Osteoblast (primary cell): ENCODE measurements at regions not wholly inside any gene's neighbourhood (a gene's known extent, or its start where the extent isn't known, plus 50 kb on each side); places are given as distances from the start of the nearest gene placed in this dataset.

Experiments
- DNase-seq: peaks from one replicate; pipeline ENCODE4 v3.0.0; 2011; ENCODE audit warnings: low spot score, mixed read lengths; ENCODE audit not compliant: insufficient read length; ENCODE audit errors: missing footprints
- H2AFZ ChIP-seq: 2 replicates; pipeline ENCODE4 v1.6.0; 2011; ENCODE audit warnings: mild to moderate bottlenecking, low read length
- H3K27ac ChIP-seq: 2 replicates; pipeline ENCODE4 v1.5.1; 2011; ENCODE audit warnings: mild to moderate bottlenecking, low read depth, low read length, moderate library complexity
- H3K27me3 ChIP-seq: 2 replicates; pipeline ENCODE4 v1.6.0; 2012; ENCODE audit warnings: mild to moderate bottlenecking, control low read depth, inconsistent platforms, low read length, moderate library complexity; ENCODE audit not compliant: insufficient read depth
- H3K36me3 ChIP-seq: 2 replicates; pipeline ENCODE4 v1.5.1; 2011; ENCODE audit warnings: mild to moderate bottlenecking, low read length, control low read depth, moderate library complexity; ENCODE audit not compliant: insufficient read depth
- H3K4me1 ChIP-seq: 2 replicates; pipeline ENCODE4 v1.5.1; 2011; ENCODE audit warnings: mild to moderate bottlenecking, low read length, control low read depth, moderate library complexity; ENCODE audit not compliant: insufficient read depth
- H3K4me2 ChIP-seq: 2 replicates; pipeline ENCODE4 v1.6.0; 2011; ENCODE audit warnings: mild to moderate bottlenecking, low read length; ENCODE audit not compliant: insufficient read depth
- H3K4me3 ChIP-seq: fragments of 200-600 bp; sonication (generic); 3 replicates; pipeline ENCODE4 v1.5.1; 2012; ENCODE audit warnings: mild to moderate bottlenecking, low read length, inconsistent platforms; ENCODE audit not compliant: insufficient read depth
- H3K79me2 ChIP-seq: 2 replicates; pipeline ENCODE4 v1.6.0; 2012; ENCODE audit warnings: mild to moderate bottlenecking, low read length, control low read depth, inconsistent platforms; ENCODE audit not compliant: insufficient read depth
- H3K9me3 ChIP-seq: 2 replicates; pipeline ENCODE4 v1.5.1; 2011; ENCODE audit warnings: low read depth, low read length, control low read depth
- H4K20me1 ChIP-seq: 2 replicates; pipeline ENCODE4 v1.6.0; 2012; ENCODE audit warnings: mild to moderate bottlenecking, low read length, control low read depth; ENCODE audit not compliant: insufficient read depth
- TF ChIP-seq, protein P1 (sequence below): IDR thresholded peaks from 2 replicates; pipeline ENCODE4 v1.5.1; 2011; ENCODE audit warnings: mild to moderate bottlenecking, low read depth, low read length, moderate library complexity; ENCODE audit errors: extremely low read depth

DNA sequence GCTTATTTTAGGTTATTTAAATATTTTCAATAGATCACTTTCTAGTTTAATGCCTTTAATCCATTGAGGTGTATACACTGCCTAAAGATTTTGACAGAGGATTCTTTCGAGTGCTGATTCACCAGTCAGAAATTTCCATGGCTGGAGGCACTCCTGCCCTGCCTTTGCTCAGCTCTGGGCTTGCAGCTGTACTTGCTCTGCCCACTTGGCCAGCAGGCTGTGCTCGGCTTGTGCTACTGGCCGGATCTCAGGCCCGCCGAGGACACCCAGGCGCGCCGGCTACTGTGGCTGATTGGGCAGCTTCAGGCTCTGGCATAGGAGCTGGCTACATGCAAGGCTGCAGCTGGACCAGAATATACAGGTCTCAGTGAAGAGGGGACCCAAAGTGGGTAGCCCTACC lies 675.1 kb upstream of the MMS22L start:
- Histone ChIP-seq H3K27me3 (no peaks in the 10 kb centered on the region), H3K79me2 (no peaks in the 10 kb centered on the region), H4K20me1 (no peaks in the 10 kb centered on the region), H3K27ac (no peak overlapping the region), H3K4me1 (no peaks in the 10 kb centered on the region), H3K4me3 (no peak overlapping the region), H2AFZ (no peak overlapping the region), H3K4me2 (no peak overlapping the region), H3K9me3 (no peaks in the 10 kb centered on the region), H3K36me3 (no peaks in the 10 kb centered on the region)
- TF ChIP-seq, protein P1, sequence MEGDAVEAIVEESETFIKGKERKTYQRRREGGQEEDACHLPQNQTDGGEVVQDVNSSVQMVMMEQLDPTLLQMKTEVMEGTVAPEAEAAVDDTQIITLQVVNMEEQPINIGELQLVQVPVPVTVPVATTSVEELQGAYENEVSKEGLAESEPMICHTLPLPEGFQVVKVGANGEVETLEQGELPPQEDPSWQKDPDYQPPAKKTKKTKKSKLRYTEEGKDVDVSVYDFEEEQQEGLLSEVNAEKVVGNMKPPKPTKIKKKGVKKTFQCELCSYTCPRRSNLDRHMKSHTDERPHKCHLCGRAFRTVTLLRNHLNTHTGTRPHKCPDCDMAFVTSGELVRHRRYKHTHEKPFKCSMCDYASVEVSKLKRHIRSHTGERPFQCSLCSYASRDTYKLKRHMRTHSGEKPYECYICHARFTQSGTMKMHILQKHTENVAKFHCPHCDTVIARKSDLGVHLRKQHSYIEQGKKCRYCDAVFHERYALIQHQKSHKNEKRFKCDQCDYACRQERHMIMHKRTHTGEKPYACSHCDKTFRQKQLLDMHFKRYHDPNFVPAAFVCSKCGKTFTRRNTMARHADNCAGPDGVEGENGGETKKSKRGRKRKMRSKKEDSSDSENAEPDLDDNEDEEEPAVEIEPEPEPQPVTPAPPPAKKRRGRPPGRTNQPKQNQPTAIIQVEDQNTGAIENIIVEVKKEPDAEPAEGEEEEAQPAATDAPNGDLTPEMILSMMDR, result no peak
- no peak for DNase-seq

DNA sequence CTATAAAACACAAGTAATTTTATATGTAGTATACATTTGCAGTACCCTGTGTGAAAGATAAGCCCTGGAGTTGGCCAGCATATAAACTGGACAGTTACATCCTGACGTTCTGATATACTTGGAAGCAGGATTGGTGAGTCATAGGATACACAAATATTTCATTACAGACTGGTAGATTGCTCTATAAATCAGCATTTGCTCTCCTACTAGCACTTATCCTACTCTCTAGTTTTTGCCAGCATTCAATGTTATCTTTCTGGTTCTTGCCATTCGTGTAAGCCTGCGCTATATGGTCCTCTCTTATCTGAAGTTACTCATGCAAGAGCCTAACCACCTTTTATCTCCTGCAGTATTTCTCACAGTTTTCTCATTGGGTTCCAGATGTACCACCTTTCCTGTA lies 680.2 kb upstream of the MMS22L start:
- Histone ChIP-seq H3K27ac (no peak overlapping the region), H3K4me3 (no peak overlapping the region), H2AFZ (no peak overlapping the region), H3K4me2 (no peak overlapping the region), H3K9me3 (peaks cover 3% of the 10 kb centered on the region), H3K4me1 (no peaks in the 10 kb centered on the region), H4K20me1 (no peaks in the 10 kb centered on the region), H3K79me2 (no peaks in the 10 kb centered on the region), H3K36me3 (no peaks in the 10 kb centered on the region), H3K27me3 (no peaks in the 10 kb centered on the region)
- DNase-seq, result no peak
- TF ChIP-seq, protein P1, result no peak

DNA sequence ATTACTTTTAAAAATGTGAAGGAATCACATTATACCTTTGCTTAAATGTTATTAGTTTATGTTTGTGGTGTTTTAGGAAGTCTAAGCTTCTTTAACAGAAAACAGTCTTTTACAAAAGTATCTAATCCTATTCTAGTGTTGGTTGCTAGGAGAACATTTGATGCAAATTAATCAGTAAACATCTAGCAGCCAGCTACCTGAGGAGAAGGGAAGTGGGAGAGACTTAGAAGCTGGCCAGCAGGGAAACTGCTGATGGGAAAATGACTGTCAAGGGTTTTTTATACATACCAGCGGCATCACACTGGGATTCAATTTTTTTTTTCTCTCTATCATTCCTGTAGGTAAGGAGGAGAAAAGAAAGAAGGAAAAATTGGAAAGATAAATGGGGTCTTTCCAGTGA lies 686.0 kb upstream of the MMS22L start:
- Histone ChIP-seq H3K9me3 (no peaks in the 10 kb centered on the region), H3K27me3 (no peaks in the 10 kb centered on the region), H3K36me3 (no peaks in the 10 kb centered on the region), H2AFZ (no peak overlapping the region), H3K27ac (no peak overlapping the region), H3K4me1 (no peaks in the 10 kb centered on the region), H4K20me1 (no peaks in the 10 kb centered on the region), H3K4me2 (no peak overlapping the region), H3K79me2 (no peaks in the 10 kb centered on the region), H3K4me3 (no peak overlapping the region)
- TF ChIP-seq, protein P1, result no peak
- DNase-seq, result no peak

DNA sequence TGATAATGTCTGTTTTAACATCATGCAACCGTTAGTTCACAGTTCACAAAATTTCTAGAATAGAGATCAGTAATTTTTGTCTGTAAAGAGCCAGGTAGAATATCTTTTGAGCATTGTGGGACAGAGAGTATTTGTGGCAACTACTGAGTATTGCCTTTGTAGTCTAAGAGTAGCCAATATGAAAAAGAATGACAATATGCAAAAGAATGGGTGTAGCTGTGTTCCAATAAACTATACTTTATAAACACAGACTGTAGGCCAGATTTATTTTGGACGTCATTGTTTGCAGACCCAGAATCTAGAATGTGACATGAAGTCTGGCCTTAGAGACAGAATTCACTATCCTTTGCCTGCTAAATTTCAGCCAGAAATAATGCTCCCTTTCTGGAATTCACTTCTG lies 694.1 kb upstream of the MMS22L start:
- H3K27ac ChIP-seq, result no peak overlapping the region
- no peaks in the 10 kb centered on the region for H3K9me3 ChIP-seq
- H4K20me1 ChIP-seq, result no peaks in the 10 kb centered on the region
- no peaks in the 10 kb centered on the region for H3K36me3 ChIP-seq
- H3K4me1 ChIP-seq, result no peaks in the 10 kb centered on the region
- no peak overlapping the region for H3K4me2 ChIP-seq
- H3K27me3 ChIP-seq, result no peaks in the 10 kb centered on the region
- no peak overlapping the region for H3K4me3 ChIP-seq
- H2AFZ ChIP-seq, result no peak overlapping the region
- TF ChIP-seq, protein P1, result no peak
- H3K79me2 ChIP-seq, result no peaks in the 10 kb centered on the region
- no peak for DNase-seq
